ENCODE measurements at regions not wholly inside any gene's neighbourhood (a gene's known extent, or its start where the extent isn't known, plus 50 kb on each side); places are given as distances from the start of the nearest gene placed in this dataset.

- TF ChIP-seq CTCF (IDR thresholded peaks at IDR 0.05; ENCODE audit: borderline replicate concordance, extremely low read depth, low read length, poor library complexity, severe bottlenecking): no peak
- TF ChIP-seq EZH2 (IDR thresholded peaks at IDR 0.05; ENCODE audit: borderline replicate concordance, low read depth, low read length, severe bottlenecking): no peak
Measured at GRCh38 chr3:95725770-95726169, 1088.6 kb upstream of the EPHA6 start.

All from DND-41 (cell line).